ENCODE measurements at regions not wholly inside any gene's neighbourhood (a gene's known extent, or its start where the extent isn't known, plus 50 kb on each side); places are given as distances from the start of the nearest gene placed in this dataset.
"Not testable (repeated sequence)": the region's sequence is repeated elsewhere in the genome, so short reads cannot be mapped to it uniquely, and the experiment has no call there.

GRCh38 chr2:114018464-114018863 lies 128.6 kb downstream of the ACTR3 start:
- not testable (repeated sequence) for DNase-seq (ENCODE audit: low read depth); H3K4me3 ChIP-seq (ENCODE audit: low read depth, low read length)

DNA sequence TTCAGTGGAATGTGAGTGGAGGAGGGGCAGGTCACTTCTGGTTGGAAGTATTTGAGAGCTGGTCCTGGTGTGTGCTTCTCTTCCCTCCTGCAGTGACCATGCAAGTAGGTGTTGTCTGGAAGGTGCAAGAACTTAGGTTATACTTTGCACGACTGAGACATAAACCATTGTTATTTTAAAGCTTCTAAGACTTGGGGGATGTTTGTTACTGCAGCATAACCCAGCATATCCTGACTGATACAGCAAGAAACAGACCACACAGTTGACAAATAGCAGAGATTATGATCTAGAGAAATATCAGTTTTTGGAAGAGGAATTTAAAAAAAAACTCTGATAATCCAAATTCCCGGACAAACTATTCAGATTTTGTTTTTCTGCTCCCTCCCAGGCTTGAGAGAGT lies 130.8 kb downstream of the ACTR3 start:
- no peak for DNase-seq (ENCODE audit: low read depth)

DNA sequence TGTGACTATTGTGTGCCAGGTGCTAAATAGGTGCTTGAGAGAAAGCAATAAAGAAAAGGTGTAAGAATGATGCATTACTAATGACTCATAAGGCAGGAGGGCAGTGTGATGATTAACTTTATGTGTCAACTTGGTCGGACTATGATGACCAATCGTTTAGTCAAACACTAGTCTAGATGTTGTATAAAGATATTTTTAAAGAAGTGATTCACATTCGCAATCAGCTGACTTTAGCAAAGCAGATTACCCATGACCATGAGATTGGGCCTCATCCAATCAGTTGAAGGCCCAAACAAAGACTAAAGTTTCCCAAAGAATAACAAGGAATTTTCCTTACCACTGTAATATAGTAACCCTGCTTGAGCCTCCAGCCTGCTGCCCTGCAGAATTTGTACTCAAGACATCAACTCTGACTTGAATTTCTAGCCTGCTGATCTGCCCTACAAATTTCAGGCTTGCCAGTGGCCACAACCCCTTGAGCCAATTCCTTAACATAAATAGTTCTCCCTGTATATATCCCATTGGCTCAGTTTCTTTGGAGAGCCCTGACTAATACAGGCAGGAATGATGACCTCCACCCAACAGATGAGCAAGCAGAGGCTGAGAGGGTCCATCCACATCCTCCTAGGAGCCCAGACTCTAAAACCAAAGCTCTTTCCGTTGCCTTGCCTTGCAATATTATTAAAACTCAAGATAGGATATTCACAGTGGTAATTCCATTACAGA lies 132.6 kb downstream of the ACTR3 start:
- DNase-seq (ENCODE audit: low read depth), result no peak
- TF ChIP-seq POLR2A (IDR thresholded peaks at IDR 0.05; ENCODE audit: extremely low read depth, insufficient read length) (no peak), CTCF (IDR thresholded peaks at IDR 0.05; ENCODE audit: low read depth, low read length) (no peak), MYC (IDR thresholded peaks at IDR 0.05; ENCODE audit: low read depth, low read length) (no peak), MAX (IDR thresholded peaks at IDR 0.05; ENCODE audit: low read depth, low read length) (no peak)
- H3K4me3 ChIP-seq (ENCODE audit: low read depth, low read length), result no peak overlapping the region

More for the DNA sequence above, 130.8 kb downstream of the ACTR3 start:
- no peak for TF ChIP-seq POLR2A (IDR thresholded peaks at IDR 0.05; ENCODE audit: extremely low read depth, insufficient read length)
- TF ChIP-seq MYC (IDR thresholded peaks at IDR 0.05; ENCODE audit: low read depth, low read length), result no peak
- no peak for TF ChIP-seq CTCF (IDR thresholded peaks at IDR 0.05; ENCODE audit: low read depth, low read length)
- TF ChIP-seq MAX (IDR thresholded peaks at IDR 0.05; ENCODE audit: low read depth, low read length), result no peak
- H3K4me3 ChIP-seq (ENCODE audit: low read depth, low read length), result no peak overlapping the region

DNA sequence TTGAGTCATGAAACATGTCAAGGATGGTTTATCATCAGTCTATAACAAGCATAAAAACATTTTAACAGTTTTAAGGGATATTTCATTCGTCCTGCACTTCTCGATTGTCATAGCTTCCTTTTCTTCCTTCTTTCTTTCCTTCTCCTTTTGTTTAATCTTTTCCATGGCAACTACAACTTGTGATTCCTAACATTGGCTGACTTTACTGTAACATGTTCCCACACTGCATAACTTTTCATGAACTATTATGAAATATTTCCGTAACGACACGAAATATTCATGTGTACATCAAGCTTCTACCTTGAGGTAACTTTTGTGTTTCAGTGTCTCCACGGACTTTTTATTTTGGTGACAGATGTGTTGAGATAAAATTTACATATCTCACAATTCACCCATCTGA lies 134.4 kb downstream of the ACTR3 start:
- TF ChIP-seq CTCF (IDR thresholded peaks at IDR 0.05; ENCODE audit: low read depth, low read length), result no peak
- DNase-seq (ENCODE audit: low read depth), result no peak
- no peak overlapping the region for H3K4me3 ChIP-seq (ENCODE audit: low read depth, low read length)

DNA sequence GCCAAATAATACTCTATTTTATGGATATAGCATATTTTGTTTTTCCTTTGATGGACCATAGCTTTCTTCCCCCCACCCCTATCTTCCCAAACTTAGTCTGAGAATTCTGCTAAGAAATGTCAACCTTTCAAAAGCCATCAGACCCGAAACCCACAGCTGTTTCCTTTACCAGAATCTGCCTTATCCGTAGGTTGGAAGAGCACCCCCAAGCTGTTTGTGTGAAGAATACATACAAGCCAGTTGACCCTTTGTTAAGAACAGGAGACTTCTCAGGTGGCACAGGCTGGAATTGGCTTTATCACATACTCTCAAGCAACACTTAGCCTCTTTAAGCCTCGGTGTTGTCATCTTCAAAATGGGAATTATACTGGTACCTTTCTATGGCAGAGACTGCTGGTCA lies 135.1 kb downstream of the ACTR3 start:
- no peak for DNase-seq (ENCODE audit: low read depth)
- H3K4me3 ChIP-seq (ENCODE audit: low read depth, low read length), result no peak overlapping the region
- TF ChIP-seq CTCF (IDR thresholded peaks at IDR 0.05; ENCODE audit: low read depth, low read length), result no peak
- TF ChIP-seq MAX (IDR thresholded peaks at IDR 0.05; ENCODE audit: low read depth, low read length), result no peak
- TF ChIP-seq MYC (IDR thresholded peaks at IDR 0.05; ENCODE audit: low read depth, low read length), result no peak
- TF ChIP-seq POLR2A (IDR thresholded peaks at IDR 0.05; ENCODE audit: extremely low read depth, insufficient read length), result no peak

DNA sequence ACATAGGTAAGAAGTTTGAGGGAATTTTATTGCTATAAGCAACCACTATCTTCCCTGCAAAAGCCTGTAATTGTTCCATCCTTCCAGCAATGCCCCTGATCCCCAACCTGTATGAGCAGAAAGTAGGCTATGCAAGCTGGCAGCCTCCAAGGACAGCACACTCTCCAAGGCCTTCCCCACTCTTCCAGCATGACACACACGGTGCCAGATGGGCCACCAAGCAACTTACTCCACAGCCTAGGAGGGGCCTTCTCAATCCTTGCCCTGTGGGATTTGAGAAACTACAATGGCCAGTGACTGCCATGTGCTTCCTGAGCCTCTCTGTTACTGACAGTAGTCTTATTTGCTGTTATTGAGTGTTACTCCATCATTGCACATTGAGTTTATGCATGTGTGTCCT lies 137.5 kb downstream of the ACTR3 start:
- TF ChIP-seq MAX (IDR thresholded peaks at IDR 0.05; ENCODE audit: low read depth, low read length), result no peak
- TF ChIP-seq MYC (IDR thresholded peaks at IDR 0.05; ENCODE audit: low read depth, low read length), result no peak
- TF ChIP-seq CTCF (IDR thresholded peaks at IDR 0.05; ENCODE audit: low read depth, low read length), result no peak
- no peak for TF ChIP-seq POLR2A (IDR thresholded peaks at IDR 0.05; ENCODE audit: extremely low read depth, insufficient read length)
- DNase-seq (ENCODE audit: low read depth), result no peak
- H3K4me3 ChIP-seq (ENCODE audit: low read depth, low read length), result no peak overlapping the region

Data from NB4 (cell line).